ENCODE measurements at regions not wholly inside any gene's neighbourhood (a gene's known extent, or its start where the extent isn't known, plus 50 kb on each side); places are given as distances from the start of the nearest gene placed in this dataset.

DNA sequence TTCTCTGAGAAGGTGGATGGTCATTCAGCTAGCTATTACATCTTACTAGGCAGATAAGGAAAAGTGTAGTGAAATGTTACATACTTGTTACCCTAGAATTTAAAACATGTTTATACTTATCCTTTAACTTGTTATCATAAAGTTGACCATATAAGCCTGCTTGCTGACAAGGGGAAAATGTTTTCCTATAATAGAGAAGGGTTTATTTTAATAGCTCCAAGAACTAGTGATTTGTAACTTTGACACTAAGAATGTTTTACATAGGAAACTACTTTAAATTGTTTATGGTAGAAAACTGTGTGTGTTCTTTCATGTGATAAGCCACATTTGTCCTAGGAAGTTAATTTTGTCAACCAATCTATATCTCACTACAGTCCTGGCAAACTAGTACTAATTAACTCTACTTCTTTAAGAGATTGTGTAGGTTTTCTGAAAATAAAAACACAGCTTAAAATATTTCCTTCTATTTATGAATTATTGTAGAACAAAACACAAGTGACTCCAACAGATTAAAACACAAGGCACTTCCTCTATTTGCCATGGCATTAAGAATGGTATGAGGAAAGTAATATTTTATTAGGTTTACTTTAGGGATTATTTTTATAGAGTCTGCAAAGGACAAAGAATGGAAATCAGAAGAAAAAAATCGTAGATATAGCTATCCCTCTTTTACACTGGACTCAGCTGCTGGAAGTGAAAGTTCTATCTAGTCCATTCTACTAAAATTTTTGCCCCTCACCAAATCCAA is 233.3 kb upstream of the NBEA start:
- H3K79me2 ChIP-seq (ENCODE audit: insufficient read depth, low read length), result no peaks in the 10 kb centered on the region
- H3K36me3 ChIP-seq (ENCODE audit: control insufficient read depth in 1 of 2, insufficient read depth in 2 of 2, low read length in 2 of 2), result no peaks in the 10 kb centered on the region
- no peak for TF ChIP-seq CEBPB (IDR thresholded peaks at IDR 0.05; ENCODE audit: low read depth)
- TF ChIP-seq, protein P1, sequence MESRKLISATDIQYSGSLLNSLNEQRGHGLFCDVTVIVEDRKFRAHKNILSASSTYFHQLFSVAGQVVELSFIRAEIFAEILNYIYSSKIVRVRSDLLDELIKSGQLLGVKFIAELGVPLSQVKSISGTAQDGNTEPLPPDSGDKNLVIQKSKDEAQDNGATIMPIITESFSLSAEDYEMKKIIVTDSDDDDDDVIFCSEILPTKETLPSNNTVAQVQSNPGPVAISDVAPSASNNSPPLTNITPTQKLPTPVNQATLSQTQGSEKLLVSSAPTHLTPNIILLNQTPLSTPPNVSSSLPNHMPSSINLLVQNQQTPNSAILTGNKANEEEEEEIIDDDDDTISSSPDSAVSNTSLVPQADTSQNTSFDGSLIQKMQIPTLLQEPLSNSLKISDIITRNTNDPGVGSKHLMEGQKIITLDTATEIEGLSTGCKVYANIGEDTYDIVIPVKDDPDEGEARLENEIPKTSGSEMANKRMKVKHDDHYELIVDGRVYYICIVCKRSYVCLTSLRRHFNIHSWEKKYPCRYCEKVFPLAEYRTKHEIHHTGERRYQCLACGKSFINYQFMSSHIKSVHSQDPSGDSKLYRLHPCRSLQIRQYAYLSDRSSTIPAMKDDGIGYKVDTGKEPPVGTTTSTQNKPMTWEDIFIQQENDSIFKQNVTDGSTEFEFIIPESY (IDR thresholded peaks at IDR 0.05; ENCODE audit: extremely low read depth, insufficient replicate concordance, low read length), result no peak
- TF ChIP-seq, protein P2, sequence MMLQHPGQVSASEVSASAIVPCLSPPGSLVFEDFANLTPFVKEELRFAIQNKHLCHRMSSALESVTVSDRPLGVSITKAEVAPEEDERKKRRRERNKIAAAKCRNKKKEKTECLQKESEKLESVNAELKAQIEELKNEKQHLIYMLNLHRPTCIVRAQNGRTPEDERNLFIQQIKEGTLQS (IDR thresholded peaks at IDR 0.05), result no peak
- no peak for TF ChIP-seq SIN3A (IDR thresholded peaks at IDR 0.05; ENCODE audit: low read depth)
- TF ChIP-seq, protein P3, sequence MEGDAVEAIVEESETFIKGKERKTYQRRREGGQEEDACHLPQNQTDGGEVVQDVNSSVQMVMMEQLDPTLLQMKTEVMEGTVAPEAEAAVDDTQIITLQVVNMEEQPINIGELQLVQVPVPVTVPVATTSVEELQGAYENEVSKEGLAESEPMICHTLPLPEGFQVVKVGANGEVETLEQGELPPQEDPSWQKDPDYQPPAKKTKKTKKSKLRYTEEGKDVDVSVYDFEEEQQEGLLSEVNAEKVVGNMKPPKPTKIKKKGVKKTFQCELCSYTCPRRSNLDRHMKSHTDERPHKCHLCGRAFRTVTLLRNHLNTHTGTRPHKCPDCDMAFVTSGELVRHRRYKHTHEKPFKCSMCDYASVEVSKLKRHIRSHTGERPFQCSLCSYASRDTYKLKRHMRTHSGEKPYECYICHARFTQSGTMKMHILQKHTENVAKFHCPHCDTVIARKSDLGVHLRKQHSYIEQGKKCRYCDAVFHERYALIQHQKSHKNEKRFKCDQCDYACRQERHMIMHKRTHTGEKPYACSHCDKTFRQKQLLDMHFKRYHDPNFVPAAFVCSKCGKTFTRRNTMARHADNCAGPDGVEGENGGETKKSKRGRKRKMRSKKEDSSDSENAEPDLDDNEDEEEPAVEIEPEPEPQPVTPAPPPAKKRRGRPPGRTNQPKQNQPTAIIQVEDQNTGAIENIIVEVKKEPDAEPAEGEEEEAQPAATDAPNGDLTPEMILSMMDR (IDR thresholded peaks at IDR 0.05 in 2 of 3, conservative IDR thresholded peaks at IDR 0.05 in 1 of 3; ENCODE audit: borderline replicate concordance in 1 of 3, insufficient read depth in 1 of 3, low read depth in 2 of 3, low read length in 2 of 3), result no peak
- no peak for TF ChIP-seq TCF7L2 (IDR thresholded peaks at IDR 0.05; ENCODE audit: borderline replicate concordance, extremely low read depth, insufficient read depth, insufficient read length)
- TF ChIP-seq RAD21 (IDR thresholded peaks at IDR 0.05; ENCODE audit: low read depth), result no peak
- TF ChIP-seq EZH2 (IDR thresholded peaks at IDR 0.05), result no peak
- no peak for TF ChIP-seq EGR1 (IDR thresholded peaks at IDR 0.05; ENCODE audit: low read depth)
- no peak for TF ChIP-seq ZFX (IDR thresholded peaks at IDR 0.05)
- no peak for TF ChIP-seq ELF1 (IDR thresholded peaks at IDR 0.05; ENCODE audit: borderline replicate concordance, low read depth)
- TF ChIP-seq, protein P4, sequence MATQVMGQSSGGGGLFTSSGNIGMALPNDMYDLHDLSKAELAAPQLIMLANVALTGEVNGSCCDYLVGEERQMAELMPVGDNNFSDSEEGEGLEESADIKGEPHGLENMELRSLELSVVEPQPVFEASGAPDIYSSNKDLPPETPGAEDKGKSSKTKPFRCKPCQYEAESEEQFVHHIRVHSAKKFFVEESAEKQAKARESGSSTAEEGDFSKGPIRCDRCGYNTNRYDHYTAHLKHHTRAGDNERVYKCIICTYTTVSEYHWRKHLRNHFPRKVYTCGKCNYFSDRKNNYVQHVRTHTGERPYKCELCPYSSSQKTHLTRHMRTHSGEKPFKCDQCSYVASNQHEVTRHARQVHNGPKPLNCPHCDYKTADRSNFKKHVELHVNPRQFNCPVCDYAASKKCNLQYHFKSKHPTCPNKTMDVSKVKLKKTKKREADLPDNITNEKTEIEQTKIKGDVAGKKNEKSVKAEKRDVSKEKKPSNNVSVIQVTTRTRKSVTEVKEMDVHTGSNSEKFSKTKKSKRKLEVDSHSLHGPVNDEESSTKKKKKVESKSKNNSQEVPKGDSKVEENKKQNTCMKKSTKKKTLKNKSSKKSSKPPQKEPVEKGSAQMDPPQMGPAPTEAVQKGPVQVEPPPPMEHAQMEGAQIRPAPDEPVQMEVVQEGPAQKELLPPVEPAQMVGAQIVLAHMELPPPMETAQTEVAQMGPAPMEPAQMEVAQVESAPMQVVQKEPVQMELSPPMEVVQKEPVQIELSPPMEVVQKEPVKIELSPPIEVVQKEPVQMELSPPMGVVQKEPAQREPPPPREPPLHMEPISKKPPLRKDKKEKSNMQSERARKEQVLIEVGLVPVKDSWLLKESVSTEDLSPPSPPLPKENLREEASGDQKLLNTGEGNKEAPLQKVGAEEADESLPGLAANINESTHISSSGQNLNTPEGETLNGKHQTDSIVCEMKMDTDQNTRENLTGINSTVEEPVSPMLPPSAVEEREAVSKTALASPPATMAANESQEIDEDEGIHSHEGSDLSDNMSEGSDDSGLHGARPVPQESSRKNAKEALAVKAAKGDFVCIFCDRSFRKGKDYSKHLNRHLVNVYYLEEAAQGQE (IDR thresholded peaks at IDR 0.05; ENCODE audit: low read depth), result no peak
- TF ChIP-seq SRF (IDR thresholded peaks at IDR 0.05; ENCODE audit: low read depth), result no peak
- no peak overlapping the region for H3K27ac ChIP-seq (ENCODE audit: low read depth, low read length)
- H3K9me2 ChIP-seq (ENCODE audit: insufficient read depth), result no peaks in the 10 kb centered on the region
- H3K4me2 ChIP-seq (ENCODE audit: low read length), result no peak overlapping the region
- RAD21 ChIA-PET (ENCODE audit: low non-redundant PET in 1 of 2, low total read pairs in 2 of 2, uncharacterized antibody in 2 of 2, unreplicated experiment in 2 of 2), result no interaction called here
- no peak for ATAC-seq
- H4K20me1 ChIP-seq (ENCODE audit: insufficient read depth), result no peaks in the 10 kb centered on the region
- BruUV-seq (replicated peaks), result no TSS peak
- H3K27me3 ChIP-seq (ENCODE audit: insufficient read depth, low read length), result no peaks in the 10 kb centered on the region
- H3K9me3 ChIP-seq (ENCODE audit: control insufficient read depth in 1 of 2, insufficient read depth in 1 of 2, low read depth in 1 of 2, low read length in 2 of 2), result no peaks in the 10 kb centered on the region
- CTCF ChIA-PET, result no interaction called here
- no peak overlapping the region for H3K4me3 ChIP-seq (replicated peaks in 1 of 2; ENCODE audit: low read depth in 1 of 2, low read length in 2 of 2)
- POLR2A ChIA-PET, result no interaction called here
- intact Hi-C loops (cut with micrococcal nuclease), result no loop called here
- no peak overlapping the region for H2AFZ ChIP-seq (ENCODE audit: low read depth, low read length, poor library complexity, severe bottlenecking)
- H3K9ac ChIP-seq (ENCODE audit: low read length), result no peak overlapping the region
- DNase-seq (ENCODE audit: low read depth, low spot score), result no peak
- H3K4me1 ChIP-seq (ENCODE audit: control insufficient read depth in 1 of 2, insufficient read depth in 2 of 2, low read length in 2 of 2), result no peaks in the 10 kb centered on the region
